ENCODE measurements at regions not wholly inside any gene's neighbourhood (a gene's known extent, or its start where the extent isn't known, plus 50 kb on each side); places are given as distances from the start of the nearest gene placed in this dataset.

- no peak for TF ChIP-seq CTCF (conservative IDR thresholded peaks at IDR 0.05; ENCODE audit: low read depth, low read length)
- no peak for TF ChIP-seq EZH2 (IDR thresholded peaks at IDR 0.05; ENCODE audit: low read length, unreplicated experiment)
- TF ChIP-seq EZH2phosphoT487 (IDR thresholded peaks at IDR 0.05; ENCODE audit: borderline replicate concordance, low read length): no peak
These were observed 53.4 kb upstream of the FBXL7 start for GRCh38 chr5:15446552-15446951.

Measured in PC-3 (cell line).